GM12874 (cell line): ENCODE measurements at regions not wholly inside any gene's neighbourhood (a gene's known extent, or its start where the extent isn't known, plus 50 kb on each side); places are given as distances from the start of the nearest gene placed in this dataset.

Experiments used
- CTCF ChIP-seq: IDR thresholded peaks from 2 replicates; pipeline ENCODE4 v1.5.1; 2011; ENCODE audit warnings: low read depth, mild to moderate bottlenecking, control low read depth, low read length, moderate library complexity; ENCODE audit not compliant: insufficient read depth

- no peak for TF ChIP-seq CTCF
Observed at GRCh38 chr20:11043001-11043400, 369.2 kb upstream of the JAG1 start.

- TF ChIP-seq CTCF: no peak
Observed at GRCh38 chr20:11044561-11044960, 370.8 kb upstream of the JAG1 start.

- no peak for TF ChIP-seq CTCF
Observed at GRCh38 chr20:11045412-11046175, 371.8 kb upstream of the JAG1 start.

DNA sequence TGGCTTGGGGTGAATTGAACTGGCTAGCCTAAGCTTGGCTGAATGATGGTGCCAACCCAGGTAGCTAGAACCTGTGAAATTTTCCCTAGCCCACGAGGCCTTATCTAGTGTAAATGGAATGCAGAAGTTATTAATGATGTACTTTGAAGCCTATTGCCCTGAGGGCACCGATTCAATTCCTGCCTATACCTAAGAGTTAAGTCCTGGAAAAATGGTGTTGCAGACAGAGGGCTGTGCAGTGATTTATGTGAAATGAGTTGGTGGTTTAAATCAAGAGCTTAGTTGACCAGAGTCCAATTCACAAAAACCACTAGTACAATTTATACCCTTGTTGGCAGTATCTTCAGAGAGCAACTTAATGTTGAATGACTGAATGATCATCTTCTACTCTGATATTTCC, 373.8 kb upstream of the JAG1 start:
- no peak for TF ChIP-seq CTCF

DNA sequence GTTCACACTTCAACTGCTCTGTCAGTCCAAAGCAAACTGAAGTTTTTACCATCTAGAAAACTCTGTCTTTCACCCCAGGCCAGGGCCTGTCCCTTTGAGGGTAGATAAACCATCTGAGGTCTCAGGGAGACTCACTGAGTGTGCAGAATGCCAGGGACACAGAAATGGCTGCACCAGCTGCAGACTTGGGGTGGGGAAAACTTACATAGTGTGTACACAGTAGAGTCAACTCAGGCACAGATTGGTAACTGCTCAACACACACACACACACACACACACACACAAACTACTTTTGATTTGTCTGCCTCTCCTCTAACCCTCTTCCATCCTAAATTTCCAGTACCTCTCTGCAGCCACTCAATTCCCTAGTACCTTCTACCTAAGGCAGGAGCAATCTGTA, 374.9 kb upstream of the JAG1 start:
- no peak for TF ChIP-seq CTCF

- no peak for TF ChIP-seq CTCF
Observed at GRCh38 chr20:11050350-11050749, 376.6 kb upstream of the JAG1 start.

DNA sequence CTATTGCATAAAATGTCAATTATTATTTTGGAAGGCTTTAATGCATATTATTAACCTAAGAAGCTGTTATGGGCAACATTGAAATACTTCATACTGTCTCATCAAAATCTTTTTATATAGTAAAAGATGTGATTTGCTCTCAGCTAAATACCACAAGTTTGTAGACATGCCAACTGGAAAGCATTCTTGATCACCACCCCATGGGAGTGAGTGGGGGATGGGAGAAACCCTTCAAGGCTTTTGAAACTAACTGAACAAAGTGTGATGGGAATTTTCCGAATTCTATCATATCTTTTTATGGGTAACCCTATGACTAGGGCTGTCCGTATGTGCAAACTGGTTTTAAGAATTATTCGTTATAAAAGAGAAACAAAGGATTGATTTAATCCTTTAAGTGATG, 377.3 kb upstream of the JAG1 start:
- no peak for TF ChIP-seq CTCF
